ENCODE measurements at regions not wholly inside any gene's neighbourhood (a gene's known extent, or its start where the extent isn't known, plus 50 kb on each side); places are given as distances from the start of the nearest gene placed in this dataset.

DNA sequence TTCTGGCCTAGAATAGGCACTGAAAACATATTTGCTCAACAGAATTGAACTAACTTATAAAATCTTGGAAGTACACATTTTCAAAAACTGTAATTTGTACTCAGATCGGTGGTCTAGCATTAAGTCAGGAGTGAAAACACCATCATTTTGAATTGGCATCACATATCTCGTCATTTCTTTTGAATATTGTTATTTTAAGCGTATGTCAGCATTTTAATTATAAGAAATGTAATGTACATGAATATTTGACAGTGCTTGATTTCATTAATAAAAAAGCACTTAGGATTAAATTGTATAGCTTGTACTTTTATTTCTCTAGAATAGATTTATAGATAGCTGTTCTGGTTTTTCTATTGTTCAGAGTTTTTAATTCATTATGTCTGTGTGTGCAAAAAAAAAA is 892.2 kb downstream of the BCL11B start (continued):
- no peak for TF ChIP-seq RELA (CRISPR knock-in tag; IDR thresholded peaks at IDR 0.05; ENCODE audit: borderline replicate concordance)
- no peak for TF ChIP-seq IRF2 (CRISPR knock-in tag; IDR thresholded peaks at IDR 0.05; ENCODE audit: borderline replicate concordance, low read depth)
- no peak for TF ChIP-seq OVOL2 (CRISPR knock-in tag; IDR thresholded peaks at IDR 0.05; ENCODE audit: borderline replicate concordance)
- no peak for TF ChIP-seq SMAD3 (CRISPR knock-in tag; IDR thresholded peaks at IDR 0.05; ENCODE audit: borderline replicate concordance)
- no peak for TF ChIP-seq NR1H2 (CRISPR knock-in tag; IDR thresholded peaks at IDR 0.05)

DNA sequence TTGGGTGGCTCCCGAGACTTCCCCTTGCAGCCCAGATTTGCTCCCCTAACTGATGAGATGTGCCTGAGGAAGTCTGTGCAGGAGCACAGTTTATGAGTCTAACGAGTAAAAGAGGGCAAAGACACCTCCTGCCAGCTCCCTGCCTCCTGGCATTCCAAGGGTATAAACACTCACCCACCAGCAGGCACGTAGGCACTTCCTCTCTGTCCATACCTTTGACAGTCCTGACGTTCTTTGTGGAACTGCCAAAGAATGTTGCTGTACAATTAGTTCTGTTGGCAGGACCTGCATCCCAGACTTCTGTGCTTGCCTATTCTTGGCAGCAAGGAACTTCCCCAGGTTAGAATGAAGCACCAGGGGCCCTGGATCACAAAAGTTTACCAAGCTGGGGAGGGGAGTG is 889.3 kb downstream of the BCL11B start:
- POLR2A ChIA-PET: no interaction called here
- no peak overlapping the region for H3K27ac Mint-ChIP-seq
- H3K27me3 Mint-ChIP-seq (ENCODE audit: low read depth): no peaks in the 10 kb centered on the region; the same call in 1 of the 2 replicates
- no peaks in the 10 kb centered on the region for H3K36me3 Mint-ChIP-seq
- CTCF ChIA-PET: no interaction called here
- H3K4me1 Mint-ChIP-seq: no peaks in the 10 kb centered on the region
- DNase-seq (ENCODE audit: low spot score): no peak
- H3K4me3 Mint-ChIP-seq: no peak overlapping the region
- ATAC-seq: no peak
- peaks cover 29% of the 10 kb centered on the region for H3K9me3 Mint-ChIP-seq
- TF ChIP-seq, protein P1, sequence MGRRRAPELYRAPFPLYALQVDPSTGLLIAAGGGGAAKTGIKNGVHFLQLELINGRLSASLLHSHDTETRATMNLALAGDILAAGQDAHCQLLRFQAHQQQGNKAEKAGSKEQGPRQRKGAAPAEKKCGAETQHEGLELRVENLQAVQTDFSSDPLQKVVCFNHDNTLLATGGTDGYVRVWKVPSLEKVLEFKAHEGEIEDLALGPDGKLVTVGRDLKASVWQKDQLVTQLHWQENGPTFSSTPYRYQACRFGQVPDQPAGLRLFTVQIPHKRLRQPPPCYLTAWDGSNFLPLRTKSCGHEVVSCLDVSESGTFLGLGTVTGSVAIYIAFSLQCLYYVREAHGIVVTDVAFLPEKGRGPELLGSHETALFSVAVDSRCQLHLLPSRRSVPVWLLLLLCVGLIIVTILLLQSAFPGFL (CRISPR knock-in tag; IDR thresholded peaks at IDR 0.05; ENCODE audit: borderline replicate concordance): no peak
- TF ChIP-seq ELF4 (CRISPR knock-in tag; IDR thresholded peaks at IDR 0.05; ENCODE audit: low read depth) (no peak), USF1 (CRISPR knock-in tag; IDR thresholded peaks at IDR 0.05) (no peak), MLX (CRISPR knock-in tag; IDR thresholded peaks at IDR 0.05) (no peak), ZNF396 (CRISPR knock-in tag; IDR thresholded peaks at IDR 0.05; ENCODE audit: borderline replicate concordance) (no peak), RELA (CRISPR knock-in tag; IDR thresholded peaks at IDR 0.05; ENCODE audit: borderline replicate concordance) (no peak), NFATC4 (CRISPR knock-in tag; IDR thresholded peaks at IDR 0.05) (no peak), ATF2 (CRISPR knock-in tag; IDR thresholded peaks at IDR 0.05; ENCODE audit: borderline replicate concordance, low read depth) (no peak), TEAD4 (CRISPR knock-in tag; IDR thresholded peaks at IDR 0.05) (no peak), RORB (CRISPR knock-in tag; IDR thresholded peaks at IDR 0.05) (no peak), E2F1 (CRISPR knock-in tag; IDR thresholded peaks at IDR 0.05) (no peak), ESRRA (CRISPR knock-in tag; IDR thresholded peaks at IDR 0.05; ENCODE audit: borderline replicate concordance) (no peak), ATF3 (CRISPR knock-in tag; conservative IDR thresholded peaks at IDR 0.05) (no peak), TCF7 (CRISPR knock-in tag; IDR thresholded peaks at IDR 0.05; ENCODE audit: low read depth) (no peak)
- TF ChIP-seq, protein P2, sequence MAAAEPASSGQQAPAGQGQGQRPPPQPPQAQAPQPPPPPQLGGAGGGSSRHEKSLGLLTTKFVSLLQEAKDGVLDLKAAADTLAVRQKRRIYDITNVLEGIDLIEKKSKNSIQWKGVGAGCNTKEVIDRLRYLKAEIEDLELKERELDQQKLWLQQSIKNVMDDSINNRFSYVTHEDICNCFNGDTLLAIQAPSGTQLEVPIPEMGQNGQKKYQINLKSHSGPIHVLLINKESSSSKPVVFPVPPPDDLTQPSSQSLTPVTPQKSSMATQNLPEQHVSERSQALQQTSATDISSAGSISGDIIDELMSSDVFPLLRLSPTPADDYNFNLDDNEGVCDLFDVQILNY (CRISPR knock-in tag; IDR thresholded peaks at IDR 0.05): no peak
- TF ChIP-seq, protein P3, sequence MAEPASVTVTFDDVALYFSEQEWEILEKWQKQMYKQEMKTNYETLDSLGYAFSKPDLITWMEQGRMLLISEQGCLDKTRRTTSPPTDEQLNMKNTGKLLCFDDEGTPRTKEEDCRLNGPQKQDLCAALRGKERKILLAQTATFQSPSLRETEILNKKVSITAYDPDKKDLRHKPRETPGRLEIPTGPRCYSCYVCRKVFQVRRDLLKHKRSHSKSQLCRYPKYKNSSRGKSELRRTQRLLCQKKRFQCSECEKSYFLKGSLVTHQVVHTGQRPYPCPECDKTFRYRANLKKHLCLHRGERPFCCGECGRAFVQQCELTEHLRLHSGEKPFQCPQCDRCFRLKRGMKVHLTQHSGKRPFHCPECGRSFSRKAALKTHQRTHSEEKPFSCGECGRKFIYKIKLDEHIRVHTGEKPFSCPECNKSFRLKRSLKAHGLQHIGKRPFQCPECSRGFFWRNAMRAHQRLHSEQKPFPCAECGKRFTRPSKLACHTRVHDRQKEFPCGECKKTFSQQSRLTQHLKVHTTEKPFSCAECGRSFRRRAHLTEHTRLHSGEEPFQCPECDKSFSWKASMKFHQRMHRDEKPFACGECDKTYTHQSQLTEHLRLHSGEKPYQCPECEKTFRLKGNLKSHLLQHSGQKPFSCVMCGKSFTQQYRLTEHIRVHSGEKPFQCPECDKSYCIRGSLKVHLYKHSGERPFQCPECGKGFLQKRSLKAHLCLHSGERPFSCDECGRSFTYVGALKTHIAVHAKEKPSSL (CRISPR knock-in tag; conservative IDR thresholded peaks at IDR 0.05): no peak
- TF ChIP-seq, protein P4, sequence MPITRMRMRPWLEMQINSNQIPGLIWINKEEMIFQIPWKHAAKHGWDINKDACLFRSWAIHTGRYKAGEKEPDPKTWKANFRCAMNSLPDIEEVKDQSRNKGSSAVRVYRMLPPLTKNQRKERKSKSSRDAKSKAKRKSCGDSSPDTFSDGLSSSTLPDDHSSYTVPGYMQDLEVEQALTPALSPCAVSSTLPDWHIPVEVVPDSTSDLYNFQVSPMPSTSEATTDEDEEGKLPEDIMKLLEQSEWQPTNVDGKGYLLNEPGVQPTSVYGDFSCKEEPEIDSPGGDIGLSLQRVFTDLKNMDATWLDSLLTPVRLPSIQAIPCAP (CRISPR knock-in tag; IDR thresholded peaks at IDR 0.05): no peak
- TF ChIP-seq, protein P5, sequence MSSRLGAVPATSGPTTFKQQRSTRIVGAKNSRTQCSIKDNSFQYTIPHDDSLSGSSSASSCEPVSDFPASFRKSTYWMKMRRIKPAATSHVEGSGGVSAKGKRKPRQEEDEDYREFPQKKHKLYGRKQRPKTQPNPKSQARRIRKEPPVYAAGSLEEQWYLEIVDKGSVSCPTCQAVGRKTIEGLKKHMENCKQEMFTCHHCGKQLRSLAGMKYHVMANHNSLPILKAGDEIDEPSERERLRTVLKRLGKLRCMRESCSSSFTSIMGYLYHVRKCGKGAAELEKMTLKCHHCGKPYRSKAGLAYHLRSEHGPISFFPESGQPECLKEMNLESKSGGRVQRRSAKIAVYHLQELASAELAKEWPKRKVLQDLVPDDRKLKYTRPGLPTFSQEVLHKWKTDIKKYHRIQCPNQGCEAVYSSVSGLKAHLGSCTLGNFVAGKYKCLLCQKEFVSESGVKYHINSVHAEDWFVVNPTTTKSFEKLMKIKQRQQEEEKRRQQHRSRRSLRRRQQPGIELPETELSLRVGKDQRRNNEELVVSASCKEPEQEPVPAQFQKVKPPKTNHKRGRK (CRISPR knock-in tag; IDR thresholded peaks at IDR 0.05; ENCODE audit: borderline replicate concordance): no peak
- TF ChIP-seq, protein P6, sequence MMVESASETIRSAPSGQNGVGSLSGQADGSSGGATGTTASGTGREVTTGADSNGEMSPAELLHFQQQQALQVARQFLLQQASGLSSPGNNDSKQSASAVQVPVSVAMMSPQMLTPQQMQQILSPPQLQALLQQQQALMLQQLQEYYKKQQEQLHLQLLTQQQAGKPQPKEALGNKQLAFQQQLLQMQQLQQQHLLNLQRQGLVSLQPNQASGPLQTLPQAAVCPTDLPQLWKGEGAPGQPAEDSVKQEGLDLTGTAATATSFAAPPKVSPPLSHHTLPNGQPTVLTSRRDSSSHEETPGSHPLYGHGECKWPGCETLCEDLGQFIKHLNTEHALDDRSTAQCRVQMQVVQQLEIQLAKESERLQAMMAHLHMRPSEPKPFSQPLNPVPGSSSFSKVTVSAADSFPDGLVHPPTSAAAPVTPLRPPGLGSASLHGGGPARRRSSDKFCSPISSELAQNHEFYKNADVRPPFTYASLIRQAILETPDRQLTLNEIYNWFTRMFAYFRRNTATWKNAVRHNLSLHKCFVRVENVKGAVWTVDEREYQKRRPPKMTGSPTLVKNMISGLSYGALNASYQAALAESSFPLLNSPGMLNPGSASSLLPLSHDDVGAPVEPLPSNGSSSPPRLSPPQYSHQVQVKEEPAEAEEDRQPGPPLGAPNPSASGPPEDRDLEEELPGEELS (CRISPR knock-in tag; IDR thresholded peaks at IDR 0.05): no peak

All from WTC11 (cell line).